Left renal pelvis (tissue), 4 donors: ENCODE measurements at regions not wholly inside any gene's neighbourhood (a gene's known extent, or its start where the extent isn't known, plus 50 kb on each side); places are given as distances from the start of the nearest gene placed in this dataset.

Experiments
- DNase-seq, 4 donors: peaks; one replicate each; pipeline ENCODE4 v3.0.0-alpha.2; 2013; ENCODE audit warnings: low read depth in 4 of 4, low spot score in 3 of 4

DNA sequence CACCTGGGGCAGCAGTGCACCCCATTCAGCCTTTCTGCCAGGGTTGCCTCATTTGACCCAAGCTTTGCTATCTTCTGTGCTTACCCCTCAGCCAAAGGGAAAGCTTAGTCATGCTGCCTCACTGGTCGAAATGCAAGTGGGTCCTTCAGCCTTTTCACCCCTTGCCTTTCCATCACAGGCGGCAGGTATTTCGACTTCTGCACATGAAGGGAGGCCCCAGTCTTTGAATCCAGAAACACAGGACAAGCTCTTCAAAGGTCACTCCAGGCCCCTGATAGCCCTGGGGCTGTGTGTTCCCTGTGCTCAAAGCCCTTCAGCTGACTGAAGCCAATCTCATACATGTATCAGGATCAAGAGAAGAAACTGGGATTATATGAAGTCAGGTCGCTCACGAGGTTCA, 129.7 kb downstream of the SNX19 start:
- DNase-seq: no peak

- DNase-seq: no peak
Observed at GRCh38 chr11:130787092-130787616, 129.1 kb downstream of the SNX19 start.

DNA sequence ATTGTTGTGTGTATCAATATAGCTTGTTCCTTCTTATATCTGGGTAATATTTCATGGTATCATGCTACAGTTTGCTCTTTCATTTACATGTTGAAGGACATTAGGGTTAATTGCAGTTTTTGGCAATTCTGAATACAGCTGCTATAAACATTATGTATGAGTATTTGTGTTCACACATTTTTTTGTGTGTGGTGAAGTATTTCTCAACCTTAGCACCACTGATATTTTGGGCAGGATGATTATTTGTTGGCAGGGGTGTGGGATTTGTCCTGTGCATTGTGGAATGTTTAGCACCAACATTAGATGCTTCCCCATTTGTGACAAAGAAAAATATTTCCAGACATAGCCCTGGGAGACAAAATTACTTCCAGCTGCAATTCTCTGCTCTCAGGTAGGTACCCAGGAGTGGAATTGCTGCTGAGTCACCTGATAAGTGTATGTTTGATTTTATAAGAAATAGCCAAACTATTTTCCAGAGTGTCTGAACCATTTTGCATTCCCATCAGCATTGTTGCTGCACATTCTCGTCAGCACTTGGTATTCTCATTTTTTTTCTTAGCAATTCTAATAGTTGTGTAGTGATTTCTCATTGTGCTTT, 128.2 kb downstream of the SNX19 start:
- no peak for DNase-seq

- no peak for DNase-seq
Observed at GRCh38 chr11:130789056-130789640, 127.1 kb downstream of the SNX19 start.

GRCh38 chr11:130790689-130791088, 125.6 kb downstream of the SNX19 start:
- no peak for DNase-seq

- DNase-seq: no peak
Observed at GRCh38 chr11:130792772-130793171, 123.5 kb downstream of the SNX19 start.

DNA sequence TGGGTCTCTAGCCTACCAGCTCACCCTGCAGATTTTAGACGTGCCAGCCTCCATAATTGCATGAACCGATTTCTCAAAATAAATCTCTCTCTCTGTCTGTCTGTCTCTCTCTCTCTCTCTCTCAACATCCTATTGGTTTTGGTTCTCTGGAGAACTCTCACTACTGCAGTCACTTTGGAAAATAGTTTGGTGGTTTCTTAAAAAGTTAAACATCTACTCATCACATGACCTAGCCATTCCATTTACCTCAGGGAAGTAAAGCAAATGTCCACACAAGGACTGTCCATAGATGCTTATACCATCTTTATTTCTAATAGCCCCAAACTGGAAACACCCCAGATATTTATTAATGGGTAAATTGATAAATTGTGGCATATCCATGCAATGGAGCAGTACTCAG, 119.5 kb downstream of the SNX19 start:
- no peak for DNase-seq

GRCh38 chr11:130798280-130798679, 118.0 kb downstream of the SNX19 start:
- DNase-seq: no peak

DNA sequence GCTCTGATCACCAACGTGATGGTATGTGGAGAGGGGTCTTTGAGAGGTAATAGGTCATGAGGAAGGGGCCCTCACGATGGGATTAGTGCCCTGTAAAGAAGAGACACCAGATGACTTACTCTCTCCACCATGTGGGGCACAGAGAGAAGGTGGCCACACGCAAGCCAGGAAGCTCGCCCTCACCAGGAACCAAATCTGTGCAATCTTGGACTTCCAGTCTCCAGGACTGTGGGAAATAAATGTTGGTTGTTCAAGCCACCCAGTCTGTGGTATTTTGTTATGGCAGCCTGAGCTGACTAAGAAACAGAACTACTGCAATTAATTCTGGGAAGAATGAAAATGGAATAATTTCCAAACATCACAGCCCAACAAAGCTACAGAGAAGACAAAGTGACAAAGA, 117.5 kb downstream of the SNX19 start:
- no peak for DNase-seq

GRCh38 chr11:130801333-130802122, 114.8 kb downstream of the SNX19 start:
- peak in 2 of 4 donors; percentile 58 to 74 for DNase-seq

DNA sequence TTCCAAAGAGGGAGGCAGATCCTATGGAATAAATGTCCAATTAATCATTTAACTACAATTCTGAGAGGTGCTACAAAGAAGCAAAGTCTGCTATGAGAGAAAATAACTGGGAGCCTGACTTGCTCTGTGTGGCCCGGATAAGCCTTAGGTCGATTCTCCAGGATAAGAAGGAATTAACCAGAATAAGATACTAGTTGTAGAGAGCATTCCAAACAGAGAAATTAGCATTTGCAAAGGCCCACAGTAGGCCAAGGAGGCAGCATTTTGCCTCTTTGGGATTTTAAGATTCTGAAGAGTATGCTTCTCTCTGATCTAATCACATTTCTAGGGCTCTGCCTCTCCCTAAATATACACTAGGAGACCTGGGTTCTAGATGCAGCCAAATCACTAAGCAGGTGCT, 113.7 kb downstream of the SNX19 start:
- DNase-seq: no peak

- DNase-seq: no peak
Observed at GRCh38 chr11:130804306-130805076, 111.8 kb downstream of the SNX19 start.

DNA sequence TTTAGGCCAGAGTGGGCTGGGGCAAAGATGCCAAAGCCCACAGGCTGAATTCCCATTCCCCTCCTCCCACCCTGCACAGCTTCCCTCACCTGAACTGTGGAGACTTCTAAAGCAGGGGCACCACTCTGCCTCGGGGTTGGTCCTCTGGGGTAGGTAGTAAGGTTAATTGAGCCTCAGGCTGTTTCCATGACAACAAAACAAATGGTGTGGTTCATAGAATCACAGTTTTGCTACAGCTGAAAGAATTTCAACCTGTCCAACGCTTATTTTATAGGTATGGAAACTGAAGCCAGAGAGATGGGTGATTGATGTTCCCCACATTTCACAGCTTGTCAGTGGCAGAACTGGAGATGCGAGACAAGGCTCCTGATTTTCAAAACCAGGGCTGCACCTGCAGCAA, 109.5 kb downstream of the SNX19 start:
- no peak for DNase-seq

DNA sequence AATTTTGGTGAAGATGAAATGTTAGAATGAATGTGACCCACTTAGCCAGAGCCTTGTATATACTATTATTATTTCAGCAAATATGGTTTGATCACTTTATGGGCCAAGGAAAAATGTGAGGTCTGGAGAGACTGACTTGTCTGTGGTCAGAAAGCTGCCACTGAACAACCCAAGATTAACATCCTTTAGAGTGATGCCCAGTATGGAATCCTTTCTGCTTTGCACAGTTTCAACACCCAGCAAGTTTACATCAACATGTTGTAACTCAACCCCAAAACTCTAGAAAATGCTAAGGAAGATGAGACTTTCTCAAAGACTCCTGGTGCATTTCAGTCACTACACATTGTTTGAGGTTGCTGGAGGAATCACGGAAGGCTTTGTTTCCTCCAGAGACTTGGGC, 107.7 kb downstream of the SNX19 start:
- DNase-seq: no peak

DNA sequence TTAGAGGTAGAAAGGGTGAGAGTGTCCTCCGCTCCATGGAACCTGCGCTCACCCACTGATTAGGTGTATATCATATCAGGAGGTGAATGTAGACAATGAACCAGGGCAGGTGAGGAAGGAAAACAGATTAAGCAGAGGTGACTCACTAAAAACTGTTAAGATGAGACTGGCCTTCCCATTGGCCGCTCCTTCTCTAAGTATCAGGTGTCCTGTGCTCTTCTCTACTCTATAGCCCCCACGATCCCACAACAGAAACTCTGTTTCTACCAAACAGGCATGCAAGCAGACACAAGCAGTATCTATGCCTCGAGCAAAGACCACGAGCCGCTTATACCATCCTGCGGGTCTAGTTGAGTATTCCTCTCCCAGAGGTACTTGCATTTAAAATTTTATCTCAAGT, 103.1 kb downstream of the SNX19 start:
- no peak for DNase-seq

- DNase-seq: no peak
Observed at GRCh38 chr11:130813638-130814037, 102.6 kb downstream of the SNX19 start.

- no peak for DNase-seq
Observed at GRCh38 chr11:130814440-130815096, 101.7 kb downstream of the SNX19 start.

GRCh38 chr11:130815097-130815802, 101.0 kb downstream of the SNX19 start:
- no peak for DNase-seq

GRCh38 chr11:130815956-130816355, 100.3 kb downstream of the SNX19 start:
- no peak for DNase-seq
